Mesenchymal stem cell (in vitro differentiated cells and primary cell): ENCODE measurements at regions not wholly inside any gene's neighbourhood (a gene's known extent, or its start where the extent isn't known, plus 50 kb on each side); places are given as distances from the start of the nearest gene placed in this dataset.

Experiments
- DNase-seq: peaks from one replicate; pipeline ENCODE4 v3.0.0-alpha.2; 2013
- H2AFZ ChIP-seq: one replicate; pipeline ENCODE4 v1.6.1; 2013; ENCODE audit warnings: low read depth, mild to moderate bottlenecking, control low read depth, inconsistent platforms, low read length, moderate library complexity
- H2AK5ac ChIP-seq: 2 replicates; pipeline ENCODE4 v1.6.1; 2013; ENCODE audit warnings: low read length, moderate library complexity, mild to moderate bottlenecking, inconsistent platforms; ENCODE audit not compliant: severe bottlenecking
- H2BK120ac ChIP-seq: one replicate; pipeline ENCODE4 v1.6.1; 2013; ENCODE audit warnings: low read depth, mild to moderate bottlenecking, inconsistent platforms, low read length, moderate library complexity
- H2BK12ac ChIP-seq, 2 experiments: one replicate each; pipeline ENCODE4 v1.6.1; 2013; ENCODE audit warnings: inconsistent platforms in 2 of 2, low read length in 2 of 2, mild to moderate bottlenecking in 2 of 2, moderate library complexity in 2 of 2, control low read depth in 1 of 2
- H2BK15ac ChIP-seq: one replicate; pipeline ENCODE4 v1.6.1; 2013; ENCODE audit warnings: mild to moderate bottlenecking, low read depth, inconsistent platforms; ENCODE audit not compliant: poor library complexity, severe bottlenecking
- H2BK5ac ChIP-seq: 2 replicates; pipeline ENCODE4 v1.6.1; 2013; ENCODE audit warnings: low read depth, mild to moderate bottlenecking, low read length, control low read depth, inconsistent platforms; ENCODE audit not compliant: poor library complexity, severe bottlenecking
- H3K14ac ChIP-seq, 2 experiments: one replicate each; pipeline ENCODE4 v1.6.1; 2013; ENCODE audit warnings: inconsistent platforms in 2 of 2, low read length in 2 of 2, control low read depth in 1 of 2, mild to moderate bottlenecking in 1 of 2, moderate library complexity in 1 of 2
- H3K18ac ChIP-seq, 2 experiments: one replicate each; pipeline ENCODE4 v1.6.1; 2013; ENCODE audit warnings: inconsistent platforms in 2 of 2, low read length in 2 of 2, control low read depth in 1 of 2, low read depth in 1 of 2, mild to moderate bottlenecking in 1 of 2
- H3K23ac ChIP-seq, 2 experiments: one replicate each; pipeline ENCODE4 v1.6.1; 2013; ENCODE audit warnings: inconsistent platforms in 2 of 2, low read length in 2 of 2, mild to moderate bottlenecking in 2 of 2, moderate library complexity in 2 of 2, control low read depth in 1 of 2
- H3K27ac ChIP-seq: 2 replicates; pipeline ENCODE4 v1.5.1; 2013; ENCODE audit warnings: mild to moderate bottlenecking, moderate library complexity, low read length, control low read depth, inconsistent platforms; ENCODE audit not compliant: poor library complexity, severe bottlenecking
- H3K27me3 ChIP-seq, 2 experiments: 2 replicates each; pipeline versions ENCODE4 v1.6.1 to v1.7.0; 2013; ENCODE audit warnings: low read length in 2 of 2, mild to moderate bottlenecking in 2 of 2, moderate library complexity in 2 of 2, control low read depth in 1 of 2, inconsistent platforms in 1 of 2; ENCODE audit not compliant: control insufficient read depth in 1 of 2, insufficient read depth in 1 of 2
- H3K36me3 ChIP-seq, 2 experiments: 2 replicates each; pipeline versions ENCODE4 v1.6.1 to v1.7.0; 2013; ENCODE audit warnings: low read length in 2 of 2, control low read depth in 1 of 2, inconsistent platforms in 1 of 2, low read depth in 1 of 2, mild to moderate bottlenecking in 1 of 2; ENCODE audit not compliant: insufficient read depth in 2 of 2, control insufficient read depth in 1 of 2
- H3K4ac ChIP-seq, 2 experiments: one replicate each; pipeline ENCODE4 v1.6.1; 2013; ENCODE audit warnings: inconsistent platforms in 2 of 2, low read length in 2 of 2, mild to moderate bottlenecking in 2 of 2, moderate library complexity in 2 of 2, control low read depth in 1 of 2, low read depth in 1 of 2
- H3K4me1 ChIP-seq: 2 replicates; pipeline ENCODE4 v1.6.1; 2013; ENCODE audit warnings: low read depth, low read length, control low read depth; ENCODE audit not compliant: control insufficient read depth, insufficient read depth
- H3K4me2 ChIP-seq: 2 replicates; pipeline ENCODE4 v1.6.1; 2013; ENCODE audit warnings: low read length, mild to moderate bottlenecking, inconsistent platforms; ENCODE audit not compliant: poor library complexity, severe bottlenecking
- H3K4me3 ChIP-seq, 2 experiments: 2 replicates each; pipeline versions ENCODE4 v1.5.1 to v1.7.0; 2013; ENCODE audit warnings: low read length in 2 of 2, mild to moderate bottlenecking in 2 of 2, control low read depth in 1 of 2, low read depth in 1 of 2; ENCODE audit not compliant: insufficient read depth in 1 of 2
- H3K79me1 ChIP-seq: replicated peaks from 2 replicates; pipeline ENCODE4 v1.6.1; 2013; ENCODE audit warnings: mild to moderate bottlenecking, control low read depth, low read length, inconsistent platforms; ENCODE audit not compliant: poor library complexity, severe bottlenecking
- H3K9ac ChIP-seq: 2 replicates; pipeline ENCODE4 v1.7.0; 2013; ENCODE audit warnings: mild to moderate bottlenecking, low read length, moderate library complexity
- H3K9me3 ChIP-seq: 2 replicates; pipeline ENCODE4 v1.7.0; 2013; ENCODE audit warnings: mild to moderate bottlenecking, low read length; ENCODE audit not compliant: control insufficient read depth
- H4K8ac ChIP-seq: one replicate; pipeline ENCODE4 v1.6.1; 2013; ENCODE audit warnings: inconsistent platforms, mild to moderate bottlenecking, low read length, moderate library complexity
- H4K91ac ChIP-seq: one replicate; pipeline ENCODE4 v1.6.1; 2013; ENCODE audit warnings: mild to moderate bottlenecking, low read length, inconsistent platforms
- WGBS: methylation state at CpG from one replicate; pipeline ENCODE4 v1.1.7; 2013; ENCODE audit warnings: mixed read lengths; 5-methylcytosine and 5-hydroxymethylcytosine counted together

- Histone ChIP-seq H3K4me1 (peaks cover 20% of the 10 kb centered on the region), H2BK12ac (no peak overlapping the region), H3K79me1 (no peaks in the 10 kb centered on the region), H3K27me3 (peaks cover 0 to 28% of the 10 kb centered on the region in 2 experiments), H4K8ac (no peak overlapping the region), H3K4ac (no peak overlapping the region), H3K9me3 (no peaks in the 10 kb centered on the region), H2BK15ac (no peak overlapping the region), H2BK5ac (no peak overlapping the region), H2BK120ac (no peak overlapping the region), H3K9ac (no peak overlapping the region), H3K4me3 (no peak overlapping the region), H3K27ac (no peak overlapping the region), H3K14ac (no peak overlapping the region), H3K18ac (no peak overlapping the region), H2AK5ac (no peak overlapping the region), H4K91ac (no peak overlapping the region), H3K36me3 (no peaks in the 10 kb centered on the region), H2AFZ (no peak overlapping the region), H3K4me2 (no peak overlapping the region), H3K23ac (no peak overlapping the region)
- 78% methylated on average over 1 of the region's 2 CpGs for WGBS
- DNase-seq: no peak
These were observed 77.2 kb upstream of the RASGRF1 start for GRCh38 chr15:79167776-79168175.

DNA sequence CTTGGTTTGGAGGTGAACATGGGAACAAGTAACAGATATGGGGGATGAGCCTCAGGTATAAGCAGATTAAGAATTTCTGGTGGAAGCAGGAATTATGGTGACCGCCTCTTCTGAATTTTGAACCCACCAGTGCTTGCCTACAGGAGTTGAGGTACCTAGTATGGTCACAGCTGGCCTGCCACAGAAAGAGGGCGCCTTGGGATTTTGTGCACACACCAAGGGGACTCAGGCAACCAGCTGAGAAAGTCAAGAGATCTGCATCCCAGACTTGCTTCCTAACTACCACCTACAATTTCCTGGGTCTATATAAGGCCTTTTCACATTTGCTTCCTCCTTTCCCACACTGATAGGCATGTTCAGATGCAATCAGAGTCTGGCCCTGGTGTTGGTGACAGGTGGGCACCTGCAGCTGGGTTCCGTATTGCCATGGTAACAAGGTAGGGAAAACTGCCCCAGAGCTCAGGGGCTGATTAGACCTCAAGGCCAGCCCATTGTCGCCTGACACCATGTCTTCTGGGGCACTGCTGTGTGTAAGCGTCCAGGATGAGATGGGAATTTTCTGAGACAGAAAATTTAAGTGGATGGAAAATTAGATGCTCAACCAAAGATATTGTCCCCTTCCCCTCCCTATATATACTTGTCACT, 75.9 kb upstream of the RASGRF1 start:
- Histone ChIP-seq H3K27me3 (peaks cover under 1 to 22% of the 10 kb centered on the region in 2 experiments), H2BK120ac (no peak overlapping the region), H3K4me2 (no peak overlapping the region), H3K27ac (no peak overlapping the region), H3K36me3 (no peaks in the 10 kb centered on the region), H3K23ac (no peak overlapping the region), H2BK15ac (no peak overlapping the region), H4K91ac (no peak overlapping the region), H3K79me1 (no peaks in the 10 kb centered on the region), H3K9me3 (no peaks in the 10 kb centered on the region), H3K9ac (no peak overlapping the region), H3K4me1 (peaks cover 13% of the 10 kb centered on the region), H2AFZ (no peak overlapping the region), H3K18ac (no peak overlapping the region), H2AK5ac (no peak overlapping the region), H3K4me3 (no peak overlapping the region), H3K4ac (no peak overlapping the region), H4K8ac (no peak overlapping the region), H3K14ac (no peak overlapping the region), H2BK5ac (no peak overlapping the region), H2BK12ac (no peak overlapping the region)
- no peak for DNase-seq
- WGBS: 85% methylated on average over 4 of the region's 5 CpGs

DNA sequence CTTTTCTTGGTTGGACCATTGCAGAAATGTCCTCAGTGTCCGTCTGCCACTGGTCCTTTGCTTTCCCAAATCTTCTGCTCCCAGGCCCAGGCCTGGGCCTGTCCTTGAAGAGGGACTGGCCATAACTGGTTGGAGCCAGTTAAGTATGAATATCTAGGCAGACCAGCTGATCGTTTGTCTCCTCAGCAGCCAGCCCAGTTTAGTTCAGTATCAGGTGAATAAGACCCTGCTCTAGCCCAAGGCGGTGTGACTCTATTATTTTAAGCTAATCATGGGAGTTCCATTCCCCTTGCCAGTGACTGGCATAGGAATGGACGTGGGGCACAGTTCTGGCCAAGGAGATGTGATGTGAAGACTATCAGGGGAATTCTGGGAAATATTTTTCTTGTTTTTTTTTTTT, 73.9 kb upstream of the RASGRF1 start:
- Histone ChIP-seq H2BK5ac (no peak overlapping the region), H4K91ac (no peak overlapping the region), H3K18ac (no peak overlapping the region), H3K27ac (no peak overlapping the region), H3K4me2 (no peak overlapping the region), H4K8ac (no peak overlapping the region), H2AK5ac (no peak overlapping the region), H2BK120ac (no peak overlapping the region), H2AFZ (no peak overlapping the region), H3K79me1 (no peaks in the 10 kb centered on the region), H3K14ac (no peak overlapping the region), H3K4me1 (peaks cover 5% of the 10 kb centered on the region), H3K27me3 (peaks cover 3 to 23% of the 10 kb centered on the region in 2 experiments), H3K4ac (no peak overlapping the region), H3K23ac (no peak overlapping the region), H3K9me3 (no peaks in the 10 kb centered on the region), H2BK15ac (no peak overlapping the region), H3K4me3 (no peak overlapping the region), H3K36me3 (no peaks in the 10 kb centered on the region), H3K9ac (no peak overlapping the region), H2BK12ac (no peak overlapping the region)
- 63% methylated on average over 4 of the region's 4 CpGs for WGBS
- no peak for DNase-seq

DNA sequence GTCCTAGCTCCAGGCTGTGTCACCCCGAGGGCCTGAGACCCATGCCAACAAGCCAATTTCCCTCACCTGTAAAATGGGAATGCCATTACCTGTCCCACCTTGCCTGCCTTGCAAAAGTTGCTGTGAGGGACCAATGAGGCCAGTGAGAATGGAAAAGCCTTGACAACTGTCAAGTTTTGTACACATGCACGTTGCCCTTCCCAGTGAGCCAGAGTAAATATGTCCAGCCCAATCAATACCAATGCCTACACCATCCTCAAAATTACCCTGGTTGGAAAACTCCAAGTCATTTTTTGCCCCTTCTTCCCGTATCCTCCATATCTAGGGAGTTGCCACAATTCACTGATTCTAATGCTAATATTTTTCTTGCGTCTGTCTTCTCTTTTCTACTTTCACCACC, 73.5 kb upstream of the RASGRF1 start:
- no peak overlapping the region for H3K23ac ChIP-seq
- H2AFZ ChIP-seq: no peak overlapping the region
- H4K8ac ChIP-seq: no peak overlapping the region
- H3K18ac ChIP-seq: no peak overlapping the region
- H3K27me3 ChIP-seq: peaks cover 3 to 20% of the 10 kb centered on the region in 2 experiments
- WGBS: 77% methylated on average over 3 of the region's 4 CpGs
- no peak overlapping the region for H3K4ac ChIP-seq
- H2AK5ac ChIP-seq: no peak overlapping the region
- no peak overlapping the region for H2BK5ac ChIP-seq
- H2BK120ac ChIP-seq: no peak overlapping the region
- H3K9ac ChIP-seq: no peak overlapping the region
- H3K4me2 ChIP-seq: no peak overlapping the region
- no peak overlapping the region for H3K4me3 ChIP-seq
- no peak overlapping the region for H2BK12ac ChIP-seq
- H4K91ac ChIP-seq: no peak overlapping the region
- no peak overlapping the region for H2BK15ac ChIP-seq
- no peak for DNase-seq
- H3K36me3 ChIP-seq: no peaks in the 10 kb centered on the region
- no peak overlapping the region for H3K27ac ChIP-seq
- H3K14ac ChIP-seq: no peak overlapping the region
- H3K9me3 ChIP-seq: no peaks in the 10 kb centered on the region
- H3K4me1 ChIP-seq: peaks cover 4% of the 10 kb centered on the region
- no peaks in the 10 kb centered on the region for H3K79me1 ChIP-seq
